Limb (tissue), 2 donors: ENCODE measurements at regions not wholly inside any gene's neighbourhood (a gene's known extent, or its start where the extent isn't known, plus 50 kb on each side); places are given as distances from the start of the nearest gene placed in this dataset.

Source experiments
- DNase-seq, 2 donors: peaks; one replicate each; pipeline ENCODE4 v3.0.0-alpha.2; 2016; ENCODE audit errors: extremely low spot score in 2 of 2

DNA sequence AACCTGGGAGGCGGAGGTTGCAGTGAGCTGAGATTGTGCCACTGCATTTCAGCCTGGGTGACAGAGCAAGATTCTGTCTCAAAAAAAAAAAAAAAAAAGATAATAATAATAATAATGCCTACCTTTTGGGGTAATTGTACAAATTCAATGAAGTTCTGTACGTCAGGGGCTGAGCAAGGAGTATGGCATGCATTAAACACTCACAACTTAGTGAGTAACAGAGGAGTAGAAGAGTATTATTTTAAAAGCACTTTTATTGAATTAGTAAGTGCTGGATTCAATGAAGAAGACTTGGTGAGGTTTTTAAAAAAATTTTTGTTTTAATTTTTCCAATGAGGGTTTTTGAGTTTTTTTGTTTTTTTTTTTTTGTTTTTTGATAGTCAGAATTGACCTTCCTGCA lies 783.6 kb upstream of the TBX3 start:
- DNase-seq, result no peak

GRCh38 chr12:115466076-115466475 lies 782.1 kb upstream of the TBX3 start:
- DNase-seq, result no peak

- no peak for DNase-seq
Observed at GRCh38 chr12:115464661-115465060, 780.7 kb upstream of the TBX3 start.

DNA sequence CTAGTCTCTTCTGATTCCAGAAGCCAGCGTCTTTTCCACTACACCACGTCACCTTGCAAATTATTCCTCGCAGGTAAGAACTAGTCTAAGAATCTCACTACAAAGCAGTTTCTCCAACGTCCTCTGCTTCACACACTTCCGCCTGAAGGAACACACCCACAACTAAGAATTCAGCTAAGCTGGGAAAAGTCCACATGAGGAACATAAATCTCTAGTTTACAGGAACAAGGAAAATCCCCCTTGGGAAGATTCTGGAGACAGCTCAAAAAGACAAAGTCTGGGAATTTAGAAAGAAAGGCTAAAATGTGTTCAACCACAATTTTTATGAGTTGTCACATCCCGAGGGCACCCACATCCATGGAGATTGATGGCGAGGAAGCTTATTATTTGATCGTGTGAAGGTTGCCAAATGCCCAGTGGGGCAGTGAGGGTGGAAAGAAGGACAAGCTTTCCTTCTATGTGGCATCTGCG lies 780.2 kb upstream of the TBX3 start:
- peak in 1 of 2 donors; percentile 47 for DNase-seq

GRCh38 chr12:115461401-115461800 lies 777.4 kb upstream of the TBX3 start:
- DNase-seq, result no peak

DNA sequence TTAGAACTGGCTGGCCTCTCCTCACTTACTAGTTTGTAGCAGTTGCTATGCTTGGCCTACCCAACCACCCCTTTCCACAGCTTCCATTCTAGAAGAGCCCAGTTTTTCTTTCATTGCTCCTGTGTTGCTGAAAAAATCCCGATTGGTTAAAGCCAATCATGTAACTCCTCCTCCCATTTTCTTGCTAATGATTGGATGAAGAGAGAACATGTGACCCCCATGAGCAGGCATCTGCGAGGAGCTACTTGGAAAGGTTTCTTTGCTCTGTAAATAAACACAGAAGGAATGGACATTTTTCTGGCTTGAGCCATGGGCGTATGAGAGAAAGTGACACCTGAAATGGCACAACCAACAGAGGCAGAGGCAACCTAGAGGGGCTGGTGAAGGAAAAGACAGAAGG lies 773.8 kb upstream of the TBX3 start:
- DNase-seq, result no peak

DNA sequence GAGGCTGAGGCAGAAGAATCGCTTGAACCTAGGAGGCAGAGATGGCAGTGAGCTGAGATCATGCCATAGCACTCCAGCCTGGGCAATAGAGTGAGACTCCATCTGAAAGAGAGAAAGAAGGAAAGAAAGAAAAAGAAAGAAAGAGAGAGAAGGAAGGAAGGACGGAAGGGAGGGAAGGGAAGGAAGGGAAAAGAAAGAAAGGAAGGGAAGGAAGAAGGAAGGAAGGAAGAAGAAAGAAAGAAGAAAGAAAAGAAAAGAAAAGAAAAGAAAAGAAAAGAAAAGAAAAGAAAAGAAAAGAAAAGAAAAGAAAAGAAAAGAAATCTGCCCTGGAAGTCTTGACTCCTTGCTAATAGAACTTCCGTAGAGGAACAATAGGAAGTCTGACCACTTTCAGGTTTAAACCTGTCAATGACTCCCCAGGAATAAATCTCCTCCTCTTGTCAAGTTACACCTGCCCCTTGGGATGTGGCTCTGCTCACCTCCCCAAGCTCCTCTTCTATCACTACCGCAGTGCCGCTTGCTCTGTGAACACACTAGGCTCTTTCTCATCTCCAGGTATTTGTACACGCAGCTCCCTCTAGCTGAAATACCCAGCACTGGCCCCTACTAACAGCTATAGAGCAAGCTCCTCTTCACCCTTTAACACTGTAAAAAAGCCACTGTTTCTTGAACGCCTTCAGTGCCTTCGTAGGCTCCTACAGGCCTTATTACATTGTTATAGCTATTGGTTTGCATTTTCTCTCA lies 773.1 kb upstream of the TBX3 start:
- DNase-seq, result no peak

- no peak for DNase-seq
Observed at GRCh38 chr12:115455268-115455681, 771.3 kb upstream of the TBX3 start.

GRCh38 chr12:115452751-115453281 lies 768.8 kb upstream of the TBX3 start:
- DNase-seq, result no peak

- peak; percentile 33 to 76 for DNase-seq
Observed at GRCh38 chr12:115451780-115452736, 768.1 kb upstream of the TBX3 start.

GRCh38 chr12:115451151-115451779 lies 767.3 kb upstream of the TBX3 start:
- DNase-seq, result no peak

DNA sequence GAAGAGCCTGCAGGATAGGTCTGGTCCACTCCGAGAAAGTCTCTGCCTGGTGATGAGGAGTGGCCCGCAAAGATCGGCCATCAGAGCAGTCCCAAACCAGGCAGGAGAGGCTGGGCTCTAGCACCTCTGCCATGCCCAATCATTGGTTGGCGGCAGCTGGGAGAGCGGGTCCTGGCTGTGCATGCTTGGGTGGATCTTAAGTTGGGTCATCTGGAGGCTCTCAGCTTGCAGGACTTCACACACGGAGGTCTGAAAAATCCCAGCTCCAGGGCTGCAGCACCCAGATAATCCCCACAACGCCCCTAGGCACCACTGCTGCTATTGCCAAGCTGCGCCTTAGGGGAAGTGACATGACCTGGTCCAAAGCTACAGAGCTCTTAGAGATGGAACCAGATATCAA lies 766.7 kb upstream of the TBX3 start:
- DNase-seq, result no peak

DNA sequence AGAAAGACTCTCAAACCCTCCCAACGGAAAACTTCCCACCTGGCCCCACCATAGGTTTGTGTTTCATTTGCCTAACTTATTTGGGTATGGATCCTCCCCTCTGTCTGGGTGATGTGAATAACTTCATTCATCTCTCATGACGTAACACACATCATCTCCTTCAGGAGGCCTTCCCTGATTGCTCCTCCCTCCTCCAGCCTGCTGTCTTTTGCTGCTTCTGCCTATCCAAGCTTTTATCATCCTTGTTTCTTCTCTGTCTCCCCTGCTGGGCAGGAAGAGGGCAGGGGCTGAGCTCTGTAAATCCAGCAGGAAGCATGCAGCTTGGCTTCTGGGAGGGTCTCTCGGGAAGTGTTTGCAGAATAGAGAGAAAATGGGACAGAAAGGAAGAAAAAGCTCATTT lies 766.0 kb upstream of the TBX3 start:
- DNase-seq, result no peak

DNA sequence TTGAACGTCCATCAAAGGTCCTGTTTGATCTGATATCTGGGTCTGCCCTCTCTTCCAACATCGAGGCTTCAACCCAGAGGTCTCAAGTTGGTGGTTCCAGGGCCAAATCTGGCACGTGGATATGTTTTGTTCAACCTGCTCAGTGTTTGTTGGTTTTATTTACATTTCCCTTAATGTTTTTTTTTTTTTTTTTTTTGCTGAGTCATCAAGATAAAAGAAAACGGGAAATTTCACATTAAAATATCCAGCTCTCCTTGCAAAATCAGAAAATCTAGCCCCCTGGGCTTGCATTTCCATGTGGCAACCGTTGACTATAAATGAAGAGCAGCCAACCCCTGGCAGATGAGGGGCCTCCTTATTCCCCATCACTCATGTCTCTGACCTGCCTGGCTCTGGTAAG lies 765.6 kb upstream of the TBX3 start:
- DNase-seq, result no peak

DNA sequence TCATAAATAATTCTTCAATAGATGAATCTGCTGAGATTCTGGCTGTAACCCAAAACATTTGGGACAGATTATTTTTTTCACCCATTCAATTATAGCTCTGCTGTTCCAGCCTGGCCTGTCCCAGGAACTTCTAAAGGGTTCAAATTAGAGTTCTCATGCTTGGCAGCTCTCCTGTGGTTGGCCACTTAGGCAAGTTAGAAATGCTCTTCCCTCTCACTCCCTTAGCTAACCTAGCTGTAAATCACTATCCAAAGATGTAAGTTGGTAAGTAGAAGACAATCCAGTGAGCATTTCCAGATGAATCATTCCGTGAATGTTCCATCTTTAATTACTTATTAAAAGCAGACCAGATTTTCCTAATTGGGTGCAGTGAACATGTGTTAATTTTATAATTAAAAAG lies 760.4 kb upstream of the TBX3 start:
- DNase-seq, result no peak

GRCh38 chr12:115443351-115443938 lies 759.5 kb upstream of the TBX3 start:
- no peak for DNase-seq

DNA sequence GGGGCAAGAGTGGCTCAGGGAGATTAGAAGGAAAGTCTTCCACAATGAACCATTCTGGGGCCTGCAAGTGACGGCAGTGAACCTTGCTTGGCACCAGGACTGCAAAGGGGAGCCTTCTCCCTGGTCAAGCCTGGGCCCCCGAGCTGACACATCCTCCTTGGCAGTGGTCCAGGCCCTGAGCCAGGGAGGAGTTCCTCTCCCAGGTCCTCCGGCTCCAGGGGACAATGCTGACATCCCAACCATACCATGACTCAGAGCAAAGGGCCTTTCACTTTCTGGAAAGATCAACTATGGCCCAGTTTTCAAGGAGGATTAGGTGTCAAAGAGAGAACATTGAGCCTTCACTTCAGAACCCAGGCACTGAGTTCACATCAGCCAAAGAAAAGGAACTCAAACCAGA lies 756.5 kb upstream of the TBX3 start:
- no peak for DNase-seq

DNA sequence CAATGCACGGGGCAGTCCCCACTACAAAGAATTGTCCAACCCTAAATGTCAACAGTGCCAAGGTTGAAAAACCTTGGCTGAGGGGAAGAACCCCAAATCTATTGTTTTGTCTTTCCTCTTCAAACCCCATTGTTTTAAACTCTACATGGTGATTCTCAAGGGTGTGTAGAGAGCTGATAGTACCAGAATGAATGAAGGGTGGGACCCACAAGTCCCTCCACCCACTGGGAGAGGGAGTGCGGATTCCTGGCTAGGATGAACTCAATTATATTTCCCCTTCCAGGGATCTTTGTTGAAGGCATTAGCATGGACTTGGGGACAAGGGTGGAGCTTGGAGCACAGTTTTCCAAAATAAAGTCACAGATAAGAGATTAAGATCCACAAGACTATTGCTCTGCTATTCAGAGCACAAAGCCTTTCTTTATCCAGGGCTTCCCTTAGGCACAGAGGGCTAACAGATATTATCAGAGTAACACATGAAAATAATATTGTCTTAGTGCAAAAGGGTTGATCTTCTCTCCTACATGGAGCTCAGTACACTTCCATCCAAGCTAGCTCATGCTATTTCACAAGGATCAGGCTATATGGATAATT lies 755.1 kb upstream of the TBX3 start:
- no peak for DNase-seq

GRCh38 chr12:115438314-115438713 lies 754.3 kb upstream of the TBX3 start:
- no peak for DNase-seq

DNA sequence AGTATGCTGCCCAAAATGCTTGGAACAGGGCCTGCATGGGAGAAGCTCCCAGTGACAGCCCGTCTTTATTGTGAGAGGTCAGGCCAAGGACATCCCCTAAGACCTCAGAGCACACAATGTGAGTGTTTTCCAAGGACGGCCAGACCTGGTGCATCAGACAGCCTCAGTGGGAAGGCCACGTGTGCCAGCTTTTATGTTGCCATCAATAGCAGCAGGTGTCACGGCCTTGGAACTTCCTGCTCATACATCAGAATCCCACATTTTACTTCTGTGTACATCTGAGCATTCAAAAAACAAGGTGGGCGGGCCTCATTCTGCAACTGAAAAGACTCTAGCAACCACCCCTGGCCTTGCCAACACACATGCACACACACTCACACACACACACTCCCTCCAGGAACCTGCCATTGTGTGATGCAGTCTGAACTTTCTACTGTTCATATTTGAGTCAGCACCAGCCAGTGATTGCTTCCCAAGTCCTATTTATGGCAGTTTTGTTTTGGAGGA lies 753.1 kb upstream of the TBX3 start:
- no peak for DNase-seq
